Adipocyte (in vitro differentiated cells): ENCODE measurements at regions not wholly inside any gene's neighbourhood (a gene's known extent, or its start where the extent isn't known, plus 50 kb on each side); places are given as distances from the start of the nearest gene placed in this dataset.
"Not testable (repeated sequence)": the region's sequence is repeated elsewhere in the genome, so short reads cannot be mapped to it uniquely, and the experiment has no call there.

Experiments used
- DNase-seq: peaks from one replicate; pipeline ENCODE4 v3.0.0-alpha.2; 2015; ENCODE audit warnings: low read depth
- H3K27me3 ChIP-seq: replicated peaks from 2 replicates; pipeline ENCODE4 v1.7.0; 2013; ENCODE audit warnings: mild to moderate bottlenecking, low read length, moderate library complexity; ENCODE audit not compliant: control insufficient read depth, insufficient read depth
- H3K36me3 ChIP-seq: 2 replicates; pipeline ENCODE4 v1.7.0; 2013; ENCODE audit warnings: low read length, mild to moderate bottlenecking, moderate library complexity; ENCODE audit not compliant: control insufficient read depth, insufficient read depth, severe bottlenecking
- H3K4me1 ChIP-seq: 2 replicates; pipeline ENCODE4 v1.7.0; 2013; ENCODE audit warnings: mild to moderate bottlenecking, low read length, moderate library complexity; ENCODE audit not compliant: control insufficient read depth, insufficient read depth
- H3K4me3 ChIP-seq: 2 replicates; pipeline ENCODE4 v1.7.0; 2013; ENCODE audit warnings: mild to moderate bottlenecking, low read length, moderate library complexity
- H3K9ac ChIP-seq: 2 replicates; pipeline ENCODE4 v1.7.0; 2013; ENCODE audit warnings: mild to moderate bottlenecking, low read length, moderate library complexity
- H3K9me3 ChIP-seq: 2 replicates; pipeline ENCODE4 v1.7.0; 2013; ENCODE audit warnings: mild to moderate bottlenecking, low read length, moderate library complexity; ENCODE audit not compliant: control insufficient read depth

- H3K9me3 ChIP-seq: no peaks in the 10 kb centered on the region
- H3K27me3 ChIP-seq: no peaks in the 10 kb centered on the region
- H3K4me1 ChIP-seq: no peaks in the 10 kb centered on the region
- H3K4me3 ChIP-seq: no peak overlapping the region
- DNase-seq: no peak
- no peaks in the 10 kb centered on the region for H3K36me3 ChIP-seq
- no peak overlapping the region for H3K9ac ChIP-seq
These were observed 54.9 kb upstream of the LYSMD4 start for GRCh38 chr15:99788156-99788555.

- not testable (repeated sequence) for H3K36me3 ChIP-seq, H3K4me3 ChIP-seq, H3K4me1 ChIP-seq, DNase-seq, H3K9ac ChIP-seq, H3K27me3 ChIP-seq, H3K9me3 ChIP-seq
These were observed 51.6 kb upstream of the LYSMD4 start for GRCh38 chr15:99784800-99785199.

- H3K27me3 ChIP-seq, H3K36me3 ChIP-seq, H3K9ac ChIP-seq, DNase-seq, H3K4me1 ChIP-seq, H3K9me3 ChIP-seq, H3K4me3 ChIP-seq: not testable (repeated sequence)
These were observed 50.8 kb upstream of the LYSMD4 start for GRCh38 chr15:99783918-99784619.
